ENCODE measurements at regions not wholly inside any gene's neighbourhood (a gene's known extent, or its start where the extent isn't known, plus 50 kb on each side); places are given as distances from the start of the nearest gene placed in this dataset.
A peak's percentile ranks its signal among the peaks of the same experiment; 100 is the strongest.

- H3K27ac Mint-ChIP-seq: peak overlapping the region; percentile 69
- H3K9me3 Mint-ChIP-seq: no peaks in the 10 kb centered on the region
- H3K36me3 Mint-ChIP-seq (ENCODE audit: low read depth): no peaks in the 10 kb centered on the region
- TF ChIP-seq CTCF (IDR thresholded peaks at IDR 0.05): peak; percentile 79
- ChIA-PET CTCF (interaction anchor here (0.6 to 5.0 kb wide), 26 partner anchors 9 to 367 kb away, joined by 3 to 33 read pairs (median 4); partner anchors contain the start of genes CD2AP and OPN5), POLR2A (interaction anchor here (2.6 kb wide), 1 partner anchor 64 kb away, joined by 12 read pairs; the partner anchor contains the start of gene CD2AP)
- intact Hi-C loops (cut with micrococcal nuclease): loop anchor here (1.0 to 2.0 kb wide), 2 partner anchors 217 to 366 kb away; no protein-coding TSS in a partner anchor
- peaks cover 15% of the 10 kb centered on the region for H3K4me1 Mint-ChIP-seq (ENCODE audit: low read depth)
- H3K27me3 Mint-ChIP-seq: no peaks in the 10 kb centered on the region
- peak overlapping the region; percentile 69 for H3K4me3 Mint-ChIP-seq
- ATAC-seq (peak; percentile 85), DNase-seq (peak; percentile 46)
These were observed 63.7 kb upstream of the CD2AP start for GRCh38 chr6:47413752-47414422.

- ATAC-seq: peak; percentile 48
- peak overlapping the region; percentile 69 for H3K4me3 Mint-ChIP-seq
- no peaks in the 10 kb centered on the region for H3K9me3 Mint-ChIP-seq
- ChIA-PET CTCF (interaction anchor here (0.6 to 5.0 kb wide), 18 partner anchors 8 to 367 kb away, joined by 3 to 33 read pairs (median 4); partner anchors contain the start of genes CD2AP and OPN5), POLR2A (interaction anchor here (2.6 kb wide), 1 partner anchor 63 kb away, joined by 12 read pairs; the partner anchor contains the start of gene CD2AP)
- intact Hi-C loops (cut with micrococcal nuclease): loop anchor here (1.0 to 2.0 kb wide), 2 partner anchors 216 to 366 kb away; no protein-coding TSS in a partner anchor
- no peaks in the 10 kb centered on the region for H3K27me3 Mint-ChIP-seq
- no peaks in the 10 kb centered on the region for H3K36me3 Mint-ChIP-seq (ENCODE audit: low read depth)
- H3K27ac Mint-ChIP-seq: peak overlapping the region; percentile 69
- peaks cover 15% of the 10 kb centered on the region for H3K4me1 Mint-ChIP-seq (ENCODE audit: low read depth)
- DNase-seq: no peak
- TF ChIP-seq CTCF (IDR thresholded peaks at IDR 0.05): no peak
These were observed 63.0 kb upstream of the CD2AP start for GRCh38 chr6:47414423-47415167.

- ATAC-seq: no peak
- H3K27ac Mint-ChIP-seq: no peak overlapping the region
- ChIA-PET CTCF (interaction anchor here (1.0 to 5.0 kb wide), 2 partner anchors 240 to 365 kb away, joined by 3 to 33 read pairs; partner anchors contain the start of gene OPN5), POLR2A (interaction anchor here (1.2 to 2.6 kb wide), 3 partner anchors 8 to 61 kb away, joined by 6 to 12 read pairs (median 6); partner anchors contain the start of gene CD2AP)
- H3K4me1 Mint-ChIP-seq (ENCODE audit: low read depth): peaks cover 15% of the 10 kb centered on the region
- no peak overlapping the region for H3K4me3 Mint-ChIP-seq
- DNase-seq: no peak
- H3K27me3 Mint-ChIP-seq: no peaks in the 10 kb centered on the region
- no peaks in the 10 kb centered on the region for H3K9me3 Mint-ChIP-seq
- intact Hi-C loops (cut with micrococcal nuclease): no loop called here
- no peak for TF ChIP-seq CTCF (IDR thresholded peaks at IDR 0.05)
- no peaks in the 10 kb centered on the region for H3K36me3 Mint-ChIP-seq (ENCODE audit: low read depth)
These were observed 60.9 kb upstream of the CD2AP start for GRCh38 chr6:47416396-47417345.

- Mint-ChIP-seq H3K4me3 (no peak overlapping the region), H3K27me3 (no peaks in the 10 kb centered on the region), H3K9me3 (no peaks in the 10 kb centered on the region), H3K36me3 (ENCODE audit: low read depth) (no peaks in the 10 kb centered on the region), H3K4me1 (ENCODE audit: low read depth) (peaks cover 7% of the 10 kb centered on the region), H3K27ac (no peak overlapping the region)
- ChIA-PET CTCF (interaction anchor here (0.9 to 1.2 kb wide), 3 partner anchors 8 to 212 kb away, joined by 3 read pairs; no protein-coding TSS in a partner anchor), POLR2A (no interaction called here)
- DNase-seq (no peak), ATAC-seq (no peak)
- TF ChIP-seq CTCF (IDR thresholded peaks at IDR 0.05): no peak
- intact Hi-C loops (cut with micrococcal nuclease): no loop called here
These were observed 58.0 kb upstream of the CD2AP start for GRCh38 chr6:47419621-47420020.
